ENCODE measurements at regions not wholly inside any gene's neighbourhood (a gene's known extent, or its start where the extent isn't known, plus 50 kb on each side); places are given as distances from the start of the nearest gene placed in this dataset.

DNA sequence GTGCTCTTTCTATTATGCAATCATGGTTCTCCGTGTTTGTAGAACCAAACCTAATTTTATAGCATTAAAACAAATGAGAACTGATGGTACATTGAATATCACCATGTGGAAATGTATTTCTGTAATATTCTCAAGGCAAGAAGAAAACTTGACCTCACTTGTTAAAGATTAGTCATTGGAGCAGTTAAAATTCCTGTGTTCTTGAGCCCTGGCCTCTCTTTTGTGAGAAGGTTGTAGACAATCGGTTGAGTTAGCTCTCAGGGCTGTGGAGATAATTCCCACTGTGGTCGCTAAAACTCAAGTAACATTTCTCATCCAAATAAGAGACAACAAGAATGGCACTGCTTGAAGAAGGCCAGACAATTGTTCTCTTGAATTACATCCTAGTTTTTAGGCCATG lies 216.0 kb upstream of the KLF4 start:
- H3K27ac Mint-ChIP-seq (ENCODE audit: unreplicated experiment): no peak overlapping the region
- intact Hi-C loops (cut with micrococcal nuclease; ENCODE audit: unreplicated experiment): no loop called here
- no peak for DNase-seq
- TF ChIP-seq, protein P1, sequence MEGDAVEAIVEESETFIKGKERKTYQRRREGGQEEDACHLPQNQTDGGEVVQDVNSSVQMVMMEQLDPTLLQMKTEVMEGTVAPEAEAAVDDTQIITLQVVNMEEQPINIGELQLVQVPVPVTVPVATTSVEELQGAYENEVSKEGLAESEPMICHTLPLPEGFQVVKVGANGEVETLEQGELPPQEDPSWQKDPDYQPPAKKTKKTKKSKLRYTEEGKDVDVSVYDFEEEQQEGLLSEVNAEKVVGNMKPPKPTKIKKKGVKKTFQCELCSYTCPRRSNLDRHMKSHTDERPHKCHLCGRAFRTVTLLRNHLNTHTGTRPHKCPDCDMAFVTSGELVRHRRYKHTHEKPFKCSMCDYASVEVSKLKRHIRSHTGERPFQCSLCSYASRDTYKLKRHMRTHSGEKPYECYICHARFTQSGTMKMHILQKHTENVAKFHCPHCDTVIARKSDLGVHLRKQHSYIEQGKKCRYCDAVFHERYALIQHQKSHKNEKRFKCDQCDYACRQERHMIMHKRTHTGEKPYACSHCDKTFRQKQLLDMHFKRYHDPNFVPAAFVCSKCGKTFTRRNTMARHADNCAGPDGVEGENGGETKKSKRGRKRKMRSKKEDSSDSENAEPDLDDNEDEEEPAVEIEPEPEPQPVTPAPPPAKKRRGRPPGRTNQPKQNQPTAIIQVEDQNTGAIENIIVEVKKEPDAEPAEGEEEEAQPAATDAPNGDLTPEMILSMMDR (IDR thresholded peaks at IDR 0.05; ENCODE audit: unreplicated experiment): no peak
- H3K4me3 Mint-ChIP-seq (ENCODE audit: low read depth, unreplicated experiment): no peak overlapping the region
- H3K27me3 Mint-ChIP-seq (ENCODE audit: unreplicated experiment): no peaks in the 10 kb centered on the region
- CTCF ChIA-PET: no interaction called here
- H3K9me3 Mint-ChIP-seq (ENCODE audit: low read depth, unreplicated experiment): peaks cover 2% of the 10 kb centered on the region
- H3K4me1 Mint-ChIP-seq (ENCODE audit: low read depth, unreplicated experiment): no peaks in the 10 kb centered on the region
- no TSS peak for BruUV-seq (replicated peaks)
- H3K36me3 Mint-ChIP-seq (ENCODE audit: insufficient read depth, unreplicated experiment): no peaks in the 10 kb centered on the region

DNA sequence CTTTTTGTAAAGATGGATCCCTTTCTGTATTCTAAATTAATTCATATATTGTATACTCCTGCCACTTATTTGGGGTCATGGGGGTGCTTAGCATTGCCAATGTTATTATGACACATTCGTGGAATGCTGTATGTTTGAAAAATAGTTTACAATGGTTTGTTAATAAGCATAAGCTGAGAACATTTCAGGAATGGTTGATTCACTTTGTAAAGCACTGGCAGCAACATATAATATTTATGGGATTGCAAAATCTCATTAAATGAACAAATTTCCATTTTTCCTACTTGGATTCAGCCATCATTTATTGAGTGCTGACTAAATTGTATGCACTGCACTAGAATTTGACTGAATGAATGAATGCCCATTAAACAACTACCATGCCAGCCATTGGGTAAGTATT lies 215.2 kb upstream of the KLF4 start:
- DNase-seq: no peak
- Mint-ChIP-seq H3K27ac (ENCODE audit: unreplicated experiment) (no peak overlapping the region), H3K27me3 (ENCODE audit: unreplicated experiment) (no peaks in the 10 kb centered on the region), H3K9me3 (ENCODE audit: low read depth, unreplicated experiment) (peaks cover 2% of the 10 kb centered on the region), H3K4me1 (ENCODE audit: low read depth, unreplicated experiment) (no peaks in the 10 kb centered on the region), H3K36me3 (ENCODE audit: insufficient read depth, unreplicated experiment) (no peaks in the 10 kb centered on the region), H3K4me3 (ENCODE audit: low read depth, unreplicated experiment) (no peak overlapping the region)
- intact Hi-C loops (cut with micrococcal nuclease; ENCODE audit: unreplicated experiment): no loop called here
- CTCF ChIA-PET: no interaction called here
- TF ChIP-seq, protein P1 (IDR thresholded peaks at IDR 0.05; ENCODE audit: unreplicated experiment): no peak
- BruUV-seq (replicated peaks): no TSS peak

DNA sequence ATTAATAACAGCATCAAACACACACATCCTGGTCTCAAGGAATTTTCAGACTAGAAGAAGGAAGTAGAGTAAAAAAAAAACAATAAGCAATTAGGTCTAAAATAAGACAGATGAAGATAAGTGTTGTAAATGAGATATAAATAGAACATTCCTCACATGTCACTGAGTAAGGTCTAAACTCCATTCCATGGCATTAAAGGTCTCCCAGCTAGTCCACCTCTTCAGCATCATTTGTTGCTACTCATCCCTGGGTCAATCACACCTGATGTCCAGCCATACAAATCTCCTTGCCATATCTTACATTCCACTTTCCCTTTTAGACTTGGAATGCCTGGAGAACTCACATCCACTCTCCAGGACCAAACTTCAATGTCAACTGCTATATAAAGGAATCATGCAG lies 214.1 kb upstream of the KLF4 start:
- H3K4me1 Mint-ChIP-seq (ENCODE audit: low read depth, unreplicated experiment): no peaks in the 10 kb centered on the region
- H3K27me3 Mint-ChIP-seq (ENCODE audit: unreplicated experiment): no peaks in the 10 kb centered on the region
- intact Hi-C loops (cut with micrococcal nuclease; ENCODE audit: unreplicated experiment): no loop called here
- no peak for DNase-seq
- TF ChIP-seq, protein P1 (IDR thresholded peaks at IDR 0.05; ENCODE audit: unreplicated experiment): no peak
- no peak overlapping the region for H3K27ac Mint-ChIP-seq (ENCODE audit: unreplicated experiment)
- no TSS peak for BruUV-seq (replicated peaks)
- CTCF ChIA-PET: no interaction called here
- no peak overlapping the region for H3K4me3 Mint-ChIP-seq (ENCODE audit: low read depth, unreplicated experiment)
- H3K9me3 Mint-ChIP-seq (ENCODE audit: low read depth, unreplicated experiment): peaks cover 2% of the 10 kb centered on the region
- H3K36me3 Mint-ChIP-seq (ENCODE audit: insufficient read depth, unreplicated experiment): no peaks in the 10 kb centered on the region

DNA sequence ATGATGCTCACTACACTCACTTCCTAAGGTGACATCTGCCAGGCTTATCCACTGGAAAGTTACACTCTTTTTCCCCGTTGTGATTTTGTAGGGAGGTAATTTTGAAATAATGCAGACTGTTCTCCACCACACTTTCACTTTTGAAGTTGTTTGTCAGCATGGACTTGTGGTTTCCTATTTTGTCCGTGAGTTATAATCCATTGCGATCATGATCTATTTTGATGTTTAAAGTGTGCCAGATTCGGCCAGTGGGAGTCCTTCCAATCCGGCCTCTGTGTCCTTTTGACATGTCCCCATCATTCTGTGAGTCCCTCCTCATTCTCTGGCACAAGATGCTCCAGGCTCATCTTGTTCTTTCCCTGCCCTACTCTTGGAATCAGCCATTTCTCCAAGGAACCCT lies 211.3 kb upstream of the KLF4 start:
- CTCF ChIA-PET: interaction anchor here (0.8 kb wide), 1 partner anchor 272 kb away, joined by 3 read pairs; no protein-coding TSS in a partner anchor
- no peaks in the 10 kb centered on the region for H3K36me3 Mint-ChIP-seq (ENCODE audit: insufficient read depth, unreplicated experiment)
- H3K9me3 Mint-ChIP-seq (ENCODE audit: low read depth, unreplicated experiment): peaks cover 2% of the 10 kb centered on the region
- no peak overlapping the region for H3K27ac Mint-ChIP-seq (ENCODE audit: unreplicated experiment)
- BruUV-seq (replicated peaks): no TSS peak
- H3K4me1 Mint-ChIP-seq (ENCODE audit: low read depth, unreplicated experiment): no peaks in the 10 kb centered on the region
- H3K4me3 Mint-ChIP-seq (ENCODE audit: low read depth, unreplicated experiment): no peak overlapping the region
- intact Hi-C loops (cut with micrococcal nuclease; ENCODE audit: unreplicated experiment): no loop called here
- TF ChIP-seq, protein P1 (IDR thresholded peaks at IDR 0.05; ENCODE audit: unreplicated experiment): no peak
- H3K27me3 Mint-ChIP-seq (ENCODE audit: unreplicated experiment): no peaks in the 10 kb centered on the region
- DNase-seq: no peak
